ENCODE measurements at regions not wholly inside any gene's neighbourhood (a gene's known extent, or its start where the extent isn't known, plus 50 kb on each side); places are given as distances from the start of the nearest gene placed in this dataset.

GRCh38 chr11:116558504-116559211 lies 214.1 kb downstream of the BUD13 start:
- H2AFZ ChIP-seq = no peak overlapping the region
- H3K9me2 ChIP-seq (ENCODE audit: insufficient read depth) = no peaks in the 10 kb centered on the region
- Mint-ChIP-seq H3K27ac (no peak overlapping the region), H3K4me1 (no peaks in the 10 kb centered on the region; the same call in 2 of the 3 replicates), H3K27me3 (ENCODE audit: insufficient read depth, low read depth, poor library complexity) (peaks cover 8% of the 10 kb centered on the region), H3K4me3 (no peak overlapping the region), H3K36me3 (ENCODE audit: low read depth) (no peaks in the 10 kb centered on the region; the same call in 2 of the 3 replicates), H3K9me3 (no peaks in the 10 kb centered on the region; the same call in 2 of the 3 replicates)
- DNase-seq (ENCODE audit: low spot score) = no peak
- H3K27ac ChIP-seq (ENCODE audit: low read depth) = no peak overlapping the region
- H3K79me2 ChIP-seq (replicated peaks; ENCODE audit: insufficient read depth) = no peaks in the 10 kb centered on the region
- H3K4me2 ChIP-seq = no peak overlapping the region
- no peak overlapping the region for H3K4me3 ChIP-seq
- H3F3A ChIP-seq (replicated peaks; ENCODE audit: low read depth) = no peaks in the 10 kb centered on the region
- no peaks in the 10 kb centered on the region for H4K20me1 ChIP-seq (replicated peaks; ENCODE audit: insufficient read depth)
- no peaks in the 10 kb centered on the region for H3K4me1 ChIP-seq (ENCODE audit: insufficient read depth)
- ATAC-seq = no peak
- H3K27me3 ChIP-seq (ENCODE audit: insufficient read depth) = no peaks in the 10 kb centered on the region
- no peak for TF ChIP-seq EZH2phosphoT487 (IDR thresholded peaks at IDR 0.05; ENCODE audit: unreplicated experiment)
- H3K36me3 ChIP-seq (ENCODE audit: insufficient read depth) = no peaks in the 10 kb centered on the region

GRCh38 chr11:116557282-116557681 lies 215.5 kb downstream of the BUD13 start:
- no peak overlapping the region for H3K4me3 Mint-ChIP-seq
- Histone ChIP-seq H3K9me2 (ENCODE audit: insufficient read depth) (no peaks in the 10 kb centered on the region), H3K27me3 (ENCODE audit: insufficient read depth) (no peaks in the 10 kb centered on the region), H3K36me3 (ENCODE audit: insufficient read depth) (no peaks in the 10 kb centered on the region), H4K20me1 (replicated peaks; ENCODE audit: insufficient read depth) (no peaks in the 10 kb centered on the region), H3F3A (replicated peaks; ENCODE audit: low read depth) (no peaks in the 10 kb centered on the region), H3K4me1 (ENCODE audit: insufficient read depth) (no peaks in the 10 kb centered on the region), H3K4me2 (no peak overlapping the region), H3K27ac (ENCODE audit: low read depth) (no peak overlapping the region), H3K4me3 (no peak overlapping the region), H3K79me2 (replicated peaks; ENCODE audit: insufficient read depth) (no peaks in the 10 kb centered on the region), H2AFZ (no peak overlapping the region)
- peaks cover 9% of the 10 kb centered on the region for H3K27me3 Mint-ChIP-seq (ENCODE audit: insufficient read depth, low read depth, poor library complexity)
- no peak for ATAC-seq
- no peaks in the 10 kb centered on the region; the same call in 2 of the 3 replicates for H3K9me3 Mint-ChIP-seq
- H3K36me3 Mint-ChIP-seq (ENCODE audit: low read depth) = no peaks in the 10 kb centered on the region; the same call in 2 of the 3 replicates
- H3K4me1 Mint-ChIP-seq = no peaks in the 10 kb centered on the region; the same call in 2 of the 3 replicates
- no peak overlapping the region for H3K27ac Mint-ChIP-seq
- no peak for DNase-seq (ENCODE audit: low spot score)
- TF ChIP-seq ZNF462 (CRISPR knock-in tag; IDR thresholded peaks at IDR 0.05) (no peak), EZH2phosphoT487 (IDR thresholded peaks at IDR 0.05; ENCODE audit: unreplicated experiment) (no peak), EZH2 (IDR thresholded peaks at IDR 0.05; ENCODE audit: low read depth, unreplicated experiment) (no peak), ZNF114 (CRISPR knock-in tag; IDR thresholded peaks at IDR 0.05) (no peak), REST (IDR thresholded peaks at IDR 0.05; ENCODE audit: unreplicated experiment) (no peak), STAT1 (IDR thresholded peaks at IDR 0.05; ENCODE audit: unreplicated experiment) (no peak)
- TF ChIP-seq, protein P1, sequence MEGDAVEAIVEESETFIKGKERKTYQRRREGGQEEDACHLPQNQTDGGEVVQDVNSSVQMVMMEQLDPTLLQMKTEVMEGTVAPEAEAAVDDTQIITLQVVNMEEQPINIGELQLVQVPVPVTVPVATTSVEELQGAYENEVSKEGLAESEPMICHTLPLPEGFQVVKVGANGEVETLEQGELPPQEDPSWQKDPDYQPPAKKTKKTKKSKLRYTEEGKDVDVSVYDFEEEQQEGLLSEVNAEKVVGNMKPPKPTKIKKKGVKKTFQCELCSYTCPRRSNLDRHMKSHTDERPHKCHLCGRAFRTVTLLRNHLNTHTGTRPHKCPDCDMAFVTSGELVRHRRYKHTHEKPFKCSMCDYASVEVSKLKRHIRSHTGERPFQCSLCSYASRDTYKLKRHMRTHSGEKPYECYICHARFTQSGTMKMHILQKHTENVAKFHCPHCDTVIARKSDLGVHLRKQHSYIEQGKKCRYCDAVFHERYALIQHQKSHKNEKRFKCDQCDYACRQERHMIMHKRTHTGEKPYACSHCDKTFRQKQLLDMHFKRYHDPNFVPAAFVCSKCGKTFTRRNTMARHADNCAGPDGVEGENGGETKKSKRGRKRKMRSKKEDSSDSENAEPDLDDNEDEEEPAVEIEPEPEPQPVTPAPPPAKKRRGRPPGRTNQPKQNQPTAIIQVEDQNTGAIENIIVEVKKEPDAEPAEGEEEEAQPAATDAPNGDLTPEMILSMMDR (conservative IDR thresholded peaks at IDR 0.05; ENCODE audit: low read depth in 2 of 2) = no peak
- TF ChIP-seq, protein P2, sequence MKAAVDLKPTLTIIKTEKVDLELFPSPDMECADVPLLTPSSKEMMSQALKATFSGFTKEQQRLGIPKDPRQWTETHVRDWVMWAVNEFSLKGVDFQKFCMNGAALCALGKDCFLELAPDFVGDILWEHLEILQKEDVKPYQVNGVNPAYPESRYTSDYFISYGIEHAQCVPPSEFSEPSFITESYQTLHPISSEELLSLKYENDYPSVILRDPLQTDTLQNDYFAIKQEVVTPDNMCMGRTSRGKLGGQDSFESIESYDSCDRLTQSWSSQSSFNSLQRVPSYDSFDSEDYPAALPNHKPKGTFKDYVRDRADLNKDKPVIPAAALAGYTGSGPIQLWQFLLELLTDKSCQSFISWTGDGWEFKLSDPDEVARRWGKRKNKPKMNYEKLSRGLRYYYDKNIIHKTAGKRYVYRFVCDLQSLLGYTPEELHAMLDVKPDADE (IDR thresholded peaks at IDR 0.05) = no peak
